Testis (tissue), 2 donors: ENCODE measurements at regions not wholly inside any gene's neighbourhood (a gene's known extent, or its start where the extent isn't known, plus 50 kb on each side); places are given as distances from the start of the nearest gene placed in this dataset.

Source experiments
- POLR2A ChIP-seq: fragments of 450-650 bp; IDR thresholded peaks from one replicate; pipeline ENCODE4 v1.6.1; 2017; ENCODE audit warnings: antibody characterized with exemption, mild to moderate bottlenecking, moderate library complexity
- TF ChIP-seq, protein P1 (sequence below), 3 experiments: fragments of 450-650 bp in 2 of 3; fragments of 200-600 bp in 1 of 3; sonication (generic) in 1 of 3; IDR thresholded peaks; one replicate each; pipeline ENCODE4 v1.5.1; 2016 to 2019; ENCODE audit warnings: antibody characterized with exemption in 3 of 3, mild to moderate bottlenecking in 2 of 3, moderate library complexity in 1 of 3

DNA sequence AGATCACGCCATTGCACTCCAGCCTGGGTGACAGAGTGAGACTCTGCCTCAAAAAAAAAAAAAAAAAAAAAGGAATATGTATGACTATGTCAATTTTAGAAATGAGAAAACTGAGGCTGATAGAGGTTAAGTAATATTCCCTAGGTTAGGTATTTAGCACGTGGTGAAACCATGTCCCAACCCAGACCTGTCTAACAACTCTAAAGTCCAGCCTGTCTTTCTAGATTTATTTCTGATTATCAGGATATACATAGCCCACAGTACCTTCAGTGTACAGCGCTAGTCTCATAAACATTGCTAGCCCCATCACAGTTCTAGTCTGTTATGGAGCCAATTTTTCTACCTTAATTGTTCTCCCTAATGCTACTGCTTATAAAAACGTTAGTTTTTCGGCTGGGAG is 88.4 kb upstream of the RAP2B start:
- TF ChIP-seq, protein P1, sequence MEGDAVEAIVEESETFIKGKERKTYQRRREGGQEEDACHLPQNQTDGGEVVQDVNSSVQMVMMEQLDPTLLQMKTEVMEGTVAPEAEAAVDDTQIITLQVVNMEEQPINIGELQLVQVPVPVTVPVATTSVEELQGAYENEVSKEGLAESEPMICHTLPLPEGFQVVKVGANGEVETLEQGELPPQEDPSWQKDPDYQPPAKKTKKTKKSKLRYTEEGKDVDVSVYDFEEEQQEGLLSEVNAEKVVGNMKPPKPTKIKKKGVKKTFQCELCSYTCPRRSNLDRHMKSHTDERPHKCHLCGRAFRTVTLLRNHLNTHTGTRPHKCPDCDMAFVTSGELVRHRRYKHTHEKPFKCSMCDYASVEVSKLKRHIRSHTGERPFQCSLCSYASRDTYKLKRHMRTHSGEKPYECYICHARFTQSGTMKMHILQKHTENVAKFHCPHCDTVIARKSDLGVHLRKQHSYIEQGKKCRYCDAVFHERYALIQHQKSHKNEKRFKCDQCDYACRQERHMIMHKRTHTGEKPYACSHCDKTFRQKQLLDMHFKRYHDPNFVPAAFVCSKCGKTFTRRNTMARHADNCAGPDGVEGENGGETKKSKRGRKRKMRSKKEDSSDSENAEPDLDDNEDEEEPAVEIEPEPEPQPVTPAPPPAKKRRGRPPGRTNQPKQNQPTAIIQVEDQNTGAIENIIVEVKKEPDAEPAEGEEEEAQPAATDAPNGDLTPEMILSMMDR (IDR thresholded peaks at IDR 0.05) = no peak
- TF ChIP-seq POLR2A = no peak
